22Rv1 (cell line): ENCODE measurements at regions not wholly inside any gene's neighbourhood (a gene's known extent, or its start where the extent isn't known, plus 50 kb on each side); places are given as distances from the start of the nearest gene placed in this dataset.

Source experiments
- H3K27ac ChIP-seq: fragments of 450-650 bp; 2 replicates; pipeline ENCODE4 v1.5.1; 2017
- ZFX ChIP-seq: fragments of 450-650 bp; IDR thresholded peaks from 2 replicates; pipeline ENCODE4 v1.6.1; 2017; ENCODE audit warnings: antibody characterized with exemption, borderline replicate concordance
- TF ChIP-seq, protein P1 (sequence below): fragments of 450-650 bp; IDR thresholded peaks from 2 replicates; pipeline ENCODE4 v1.5.1; 2017; ENCODE audit warnings: mild to moderate bottlenecking

DNA sequence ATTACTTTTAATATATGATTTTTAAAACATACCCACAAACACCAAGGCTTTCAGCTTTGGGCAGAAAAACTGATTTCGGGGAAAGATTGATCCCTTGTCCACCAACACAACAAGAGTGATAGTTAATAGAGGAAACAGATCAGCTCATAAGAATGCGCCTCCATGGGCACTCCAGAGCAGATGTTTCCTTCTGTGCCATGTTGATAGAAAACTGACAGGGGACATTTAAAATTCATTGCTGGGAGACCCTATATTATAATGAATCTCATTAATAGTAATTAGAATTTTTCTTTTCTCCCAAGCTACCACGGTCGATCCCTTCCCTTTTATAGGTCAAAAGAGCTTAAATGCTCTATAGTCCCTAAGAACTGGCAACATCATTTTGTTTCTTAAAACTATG, 431.2 kb downstream of the IRS2 start:
- H3K27ac ChIP-seq = no peak overlapping the region
- TF ChIP-seq, protein P1, sequence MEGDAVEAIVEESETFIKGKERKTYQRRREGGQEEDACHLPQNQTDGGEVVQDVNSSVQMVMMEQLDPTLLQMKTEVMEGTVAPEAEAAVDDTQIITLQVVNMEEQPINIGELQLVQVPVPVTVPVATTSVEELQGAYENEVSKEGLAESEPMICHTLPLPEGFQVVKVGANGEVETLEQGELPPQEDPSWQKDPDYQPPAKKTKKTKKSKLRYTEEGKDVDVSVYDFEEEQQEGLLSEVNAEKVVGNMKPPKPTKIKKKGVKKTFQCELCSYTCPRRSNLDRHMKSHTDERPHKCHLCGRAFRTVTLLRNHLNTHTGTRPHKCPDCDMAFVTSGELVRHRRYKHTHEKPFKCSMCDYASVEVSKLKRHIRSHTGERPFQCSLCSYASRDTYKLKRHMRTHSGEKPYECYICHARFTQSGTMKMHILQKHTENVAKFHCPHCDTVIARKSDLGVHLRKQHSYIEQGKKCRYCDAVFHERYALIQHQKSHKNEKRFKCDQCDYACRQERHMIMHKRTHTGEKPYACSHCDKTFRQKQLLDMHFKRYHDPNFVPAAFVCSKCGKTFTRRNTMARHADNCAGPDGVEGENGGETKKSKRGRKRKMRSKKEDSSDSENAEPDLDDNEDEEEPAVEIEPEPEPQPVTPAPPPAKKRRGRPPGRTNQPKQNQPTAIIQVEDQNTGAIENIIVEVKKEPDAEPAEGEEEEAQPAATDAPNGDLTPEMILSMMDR = no peak
- no peak for TF ChIP-seq ZFX

DNA sequence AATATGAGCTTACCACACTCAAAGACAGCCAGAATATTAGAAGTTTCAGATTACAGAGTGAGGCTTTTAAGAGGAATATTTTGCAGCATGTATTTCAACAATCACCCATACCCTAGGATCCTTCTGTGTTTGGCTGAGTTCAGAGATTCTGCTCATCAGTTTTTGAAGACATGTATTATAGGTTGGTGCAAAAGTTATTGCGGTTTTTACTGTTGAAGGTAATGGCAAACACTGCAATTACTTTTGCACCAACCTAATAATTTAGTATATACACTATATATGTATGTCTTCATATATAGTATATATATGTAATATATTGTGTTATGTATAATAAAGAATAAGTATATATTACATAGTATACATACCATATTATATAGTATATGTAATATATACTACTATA, 435.1 kb downstream of the IRS2 start:
- no peak overlapping the region for H3K27ac ChIP-seq

DNA sequence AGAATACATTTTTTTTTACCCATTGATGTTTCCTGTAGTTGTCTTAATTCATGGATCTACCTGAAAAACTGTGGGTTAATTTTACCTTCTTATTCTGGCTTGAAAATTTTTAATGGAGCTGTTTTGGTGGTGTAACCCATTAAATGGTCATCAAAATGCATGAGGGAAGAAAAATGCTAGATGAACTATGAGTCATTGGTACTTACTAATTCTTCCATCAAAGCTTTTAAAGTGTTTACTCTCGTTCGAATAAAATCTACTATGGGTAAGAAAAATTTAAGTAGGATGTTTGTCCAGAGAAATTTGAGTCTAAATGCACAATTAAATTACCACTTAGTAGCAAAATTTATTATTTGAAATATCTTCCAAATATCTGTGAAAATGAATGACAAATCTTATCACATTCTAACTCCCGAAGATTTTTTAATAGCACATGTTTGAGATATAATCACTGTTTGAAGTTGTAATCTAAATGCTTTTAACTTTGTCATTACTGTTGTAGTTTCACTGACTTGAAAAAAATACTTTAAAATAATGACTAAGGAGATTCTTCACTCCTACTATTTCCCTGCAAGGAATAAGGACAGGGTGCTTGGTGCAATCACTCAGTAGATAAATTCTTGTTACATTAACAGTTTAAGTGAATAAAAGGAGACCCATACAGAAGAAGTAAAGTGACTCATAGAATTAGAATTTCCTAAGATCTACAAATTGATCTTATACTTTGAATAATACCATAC, 437.7 kb downstream of the IRS2 start:
- H3K27ac ChIP-seq = no peak overlapping the region
- no peak for TF ChIP-seq ZFX
- TF ChIP-seq, protein P1 = no peak

More for the DNA sequence above, 435.1 kb downstream of the IRS2 start:
- TF ChIP-seq, protein P1 = no peak
- TF ChIP-seq ZFX = no peak

DNA sequence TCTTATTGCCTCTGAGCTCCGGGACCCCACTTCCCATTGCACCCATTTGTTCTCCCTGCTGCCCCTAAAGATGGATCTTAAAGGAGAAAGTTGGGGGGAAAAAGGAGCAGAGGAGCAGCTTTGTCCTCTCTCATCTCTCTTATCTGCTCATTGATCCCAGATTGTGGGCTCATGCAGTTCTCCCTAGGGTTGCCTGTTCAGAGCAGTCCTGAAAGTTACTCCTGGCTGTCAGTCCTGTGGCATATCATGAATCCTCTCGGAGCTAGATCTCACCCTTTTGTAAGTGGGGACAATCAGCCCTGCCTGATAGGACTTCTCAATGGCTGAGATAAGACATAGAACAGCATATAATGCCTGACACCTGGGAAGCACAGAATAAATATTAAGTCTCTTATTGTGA, 440.3 kb downstream of the IRS2 start:
- TF ChIP-seq, protein P1 = no peak
- TF ChIP-seq ZFX = no peak
- no peak overlapping the region for H3K27ac ChIP-seq

DNA sequence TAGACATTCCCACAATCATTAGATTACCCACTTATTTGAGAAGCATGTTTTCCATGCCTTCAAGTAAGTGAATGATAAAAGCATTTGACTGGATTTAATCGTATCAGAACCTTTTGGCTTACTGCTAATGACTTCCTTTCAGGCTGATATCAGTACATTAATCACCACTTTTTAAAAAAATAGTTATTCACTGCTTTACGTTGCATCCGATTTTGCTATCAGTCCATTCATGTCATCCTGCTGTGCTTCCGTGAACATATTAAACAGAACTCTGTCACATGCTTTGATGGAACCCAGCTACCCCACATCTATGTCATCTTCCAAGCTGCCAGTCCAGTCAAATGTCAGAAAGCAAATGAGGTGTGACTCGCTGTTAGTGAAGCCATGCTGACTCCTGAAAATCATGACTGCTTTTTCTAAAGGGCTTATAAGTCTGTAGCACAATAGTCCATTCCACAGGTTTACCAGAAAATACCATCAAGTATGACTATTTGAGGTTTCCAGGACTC, 440.9 kb downstream of the IRS2 start:
- no peak for TF ChIP-seq ZFX
- TF ChIP-seq, protein P1 = no peak
- H3K27ac ChIP-seq = no peak overlapping the region

DNA sequence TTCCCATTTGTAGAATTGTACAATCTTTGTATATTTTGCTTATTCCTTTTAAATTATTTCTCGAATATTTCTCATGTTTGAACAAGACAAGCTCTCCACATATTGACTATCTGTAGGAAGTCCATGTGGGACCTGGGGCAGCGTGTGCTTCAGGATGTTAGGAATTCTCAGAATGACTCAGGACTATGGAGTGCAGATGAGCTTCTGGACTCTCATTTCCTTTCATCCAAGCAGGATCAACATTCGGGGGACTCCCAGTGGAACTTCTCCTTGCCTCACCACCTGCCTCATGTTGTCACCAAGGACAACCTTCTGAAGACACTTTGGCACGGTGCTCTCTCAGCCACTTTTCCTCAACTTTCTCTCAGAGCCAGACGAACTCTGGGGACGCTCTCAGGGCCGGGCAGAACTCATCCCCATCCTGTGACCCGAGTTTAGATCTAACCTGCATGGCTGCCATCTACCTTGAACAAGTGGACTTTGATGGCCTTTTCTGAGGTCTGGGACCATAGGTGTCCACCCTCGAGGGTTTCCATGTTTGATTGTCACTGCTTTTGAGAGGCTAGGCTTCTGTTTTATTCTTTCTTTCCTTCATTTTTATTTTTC, 441.7 kb downstream of the IRS2 start:
- H3K27ac ChIP-seq = no peak overlapping the region
- no peak for TF ChIP-seq ZFX
- TF ChIP-seq, protein P1 = no peak

DNA sequence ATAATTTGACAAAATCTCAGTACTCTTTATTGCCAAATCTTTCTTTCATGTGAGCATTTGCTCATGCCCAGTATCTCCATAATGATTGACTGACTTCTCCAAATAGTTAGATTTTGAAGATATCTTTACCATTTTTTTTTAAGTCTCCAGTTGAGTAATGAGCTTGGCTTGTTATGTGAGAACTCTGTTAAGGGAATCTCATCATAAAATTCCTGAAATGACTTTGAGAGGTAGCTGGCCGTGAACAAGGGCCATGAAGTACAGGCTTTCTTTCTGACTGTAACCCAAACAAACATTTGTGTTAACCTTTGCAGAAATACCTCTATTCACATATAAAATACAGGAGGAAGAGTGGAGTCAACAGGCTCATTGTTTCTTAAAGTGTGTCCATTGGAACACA, 449.7 kb downstream of the IRS2 start:
- no peak overlapping the region for H3K27ac ChIP-seq
- TF ChIP-seq, protein P1 = no peak
- no peak for TF ChIP-seq ZFX
